ENCODE measurements at regions not wholly inside any gene's neighbourhood (a gene's known extent, or its start where the extent isn't known, plus 50 kb on each side); places are given as distances from the start of the nearest gene placed in this dataset.

DNA sequence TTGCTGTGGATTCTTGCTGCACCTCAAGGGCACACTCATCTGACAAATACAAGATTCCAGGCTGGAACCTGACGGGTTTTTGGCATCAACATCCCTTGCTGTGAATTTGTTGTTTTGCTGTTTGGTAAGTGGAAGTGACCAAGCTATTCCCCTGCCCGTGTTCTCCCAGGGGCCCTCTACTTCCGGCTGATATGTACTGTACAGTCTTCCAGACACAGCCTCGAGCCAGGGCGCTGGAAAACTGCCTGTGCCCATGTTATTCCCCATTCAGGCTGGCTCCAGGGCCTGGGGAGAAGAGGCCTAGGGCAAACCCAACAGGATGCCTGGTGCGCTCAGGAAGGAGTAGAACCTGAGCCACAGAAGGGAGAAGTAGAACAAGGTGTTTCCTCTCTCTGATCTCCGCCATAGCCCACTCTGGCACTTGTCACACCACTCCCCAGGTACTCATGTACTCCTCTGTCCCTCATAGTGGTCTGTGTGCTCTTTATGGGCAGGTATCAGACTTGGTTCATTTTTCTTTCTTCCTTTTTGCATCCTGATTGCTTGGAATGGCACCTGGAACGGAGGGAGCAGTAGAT, 67.8 kb upstream of the LTA4H start:
- TF ChIP-seq, protein P1, sequence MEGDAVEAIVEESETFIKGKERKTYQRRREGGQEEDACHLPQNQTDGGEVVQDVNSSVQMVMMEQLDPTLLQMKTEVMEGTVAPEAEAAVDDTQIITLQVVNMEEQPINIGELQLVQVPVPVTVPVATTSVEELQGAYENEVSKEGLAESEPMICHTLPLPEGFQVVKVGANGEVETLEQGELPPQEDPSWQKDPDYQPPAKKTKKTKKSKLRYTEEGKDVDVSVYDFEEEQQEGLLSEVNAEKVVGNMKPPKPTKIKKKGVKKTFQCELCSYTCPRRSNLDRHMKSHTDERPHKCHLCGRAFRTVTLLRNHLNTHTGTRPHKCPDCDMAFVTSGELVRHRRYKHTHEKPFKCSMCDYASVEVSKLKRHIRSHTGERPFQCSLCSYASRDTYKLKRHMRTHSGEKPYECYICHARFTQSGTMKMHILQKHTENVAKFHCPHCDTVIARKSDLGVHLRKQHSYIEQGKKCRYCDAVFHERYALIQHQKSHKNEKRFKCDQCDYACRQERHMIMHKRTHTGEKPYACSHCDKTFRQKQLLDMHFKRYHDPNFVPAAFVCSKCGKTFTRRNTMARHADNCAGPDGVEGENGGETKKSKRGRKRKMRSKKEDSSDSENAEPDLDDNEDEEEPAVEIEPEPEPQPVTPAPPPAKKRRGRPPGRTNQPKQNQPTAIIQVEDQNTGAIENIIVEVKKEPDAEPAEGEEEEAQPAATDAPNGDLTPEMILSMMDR (conservative IDR thresholded peaks at IDR 0.05; ENCODE audit: low read length) = no peak
- no peak for TF ChIP-seq EZH2phosphoT487 (IDR thresholded peaks at IDR 0.05; ENCODE audit: borderline replicate concordance, low read depth, low read length)

All from OCI-LY7 (cell line).